K562 (cell line): ENCODE measurements at regions not wholly inside any gene's neighbourhood (a gene's known extent, or its start where the extent isn't known, plus 50 kb on each side); places are given as distances from the start of the nearest gene placed in this dataset.

ENCODE experiments used
- ATAC-seq: fragments of 200-7000 bp; cut with Tn5 transposase; 3 replicates; pipeline ENCODE4 v1.9.1; 2020; ENCODE audit warnings: moderate library complexity
- BruUV-seq: library from RNA; stranded (reverse); fragments of 400-500 nt; replicated peaks from 2 replicates; lab custom pipeline; 2021; lab: Mats Ljungman, UMichigan
- CTCF ChIA-PET: fragments of 300-600 bp; formaldehyde crosslinking; extraction: SDS; loops from one replicate; lab custom pipeline; 2021; ENCODE audit warnings: low intra/inter-chr PET ratio; lab: Yijun Ruan, JAX
- POLR2A ChIA-PET: fragments of 300-600, 350-650 bp; sonication (Branson Sonifier 250); formaldehyde crosslinking; extraction: SDS; loops from one replicate; lab custom pipeline; 2021; ENCODE audit warnings: antibody characterized with exemption, inconsistent platforms; lab: Yijun Ruan, JAX
- DNase-seq, 4 experiments: peaks; one replicate each; pipeline versions ENCODE4 v3.0.0 to v3.0.0-alpha.2; 2011 to 2018; ENCODE audit warnings: low spot score in 3 of 4, mixed read lengths in 3 of 4; ENCODE audit errors: extremely low read depth in 1 of 4
- FAIRE-seq: peaks from 2 replicates; lab custom pipeline; 2011; peaks lifted over from hg19 to GRCh38; lab: Jason Lieb, UNC
- H2AFZ ChIP-seq: 2 replicates; pipeline ENCODE4 v1.6.0; 2011; ENCODE audit warnings: low read depth, low read length, control low read depth, inconsistent platforms
- H3K27ac ChIP-seq: fragments of 200-600 bp; 3 replicates; pipeline ENCODE4 v1.8.0; 2011; ENCODE audit warnings: low read depth, mild to moderate bottlenecking, control low read depth, inconsistent platforms, low read length, moderate library complexity, mixed read lengths; ENCODE audit errors: extremely low read depth
- H3K27me3 ChIP-seq, 2 experiments: fragments of 300-600 bp in 1 of 2; 2 replicates in 1 of 2; 3 replicates in 1 of 2; pipeline versions ENCODE4 v1.6.0 to v1.8.0; 2011; ENCODE audit warnings: inconsistent platforms in 2 of 2, low read length in 2 of 2, mild to moderate bottlenecking in 1 of 2, mixed read lengths in 1 of 2, moderate library complexity in 1 of 2; ENCODE audit not compliant: control insufficient read depth in 2 of 2, insufficient read depth in 2 of 2
- H3K36me3 ChIP-seq: fragments of 300-600 bp; 3 replicates; pipeline ENCODE4 v1.8.0; 2011; ENCODE audit warnings: mild to moderate bottlenecking, low read length, inconsistent platforms; ENCODE audit not compliant: control insufficient read depth, insufficient read depth
- H3K4me1 ChIP-seq, 2 experiments: fragments of 200-600 bp in 1 of 2; replicated peaks in 1 of 2; 2 replicates in 1 of 2; 3 replicates in 1 of 2; pipeline versions ENCODE4 v1.5.1 to v1.8.0; 2011; ENCODE audit warnings: inconsistent platforms in 2 of 2, low read length in 2 of 2, mild to moderate bottlenecking in 1 of 2, mixed read lengths in 1 of 2, moderate library complexity in 1 of 2; ENCODE audit not compliant: control insufficient read depth in 2 of 2, insufficient read depth in 2 of 2
- H3K4me2 ChIP-seq: 2 replicates; pipeline ENCODE4 v1.6.1; 2011; ENCODE audit warnings: low read length, control low read depth, inconsistent platforms, mixed read lengths; ENCODE audit not compliant: insufficient read depth
- H3K4me3 ChIP-seq: fragments of 200-600 bp; sonication (generic), shearing (Covaris generic); 2 replicates; pipeline ENCODE4 v1.5.1; 2016; ENCODE audit warnings: control low read depth, inconsistent platforms
- H3K79me2 ChIP-seq: fragments of 200-600 bp; 3 replicates; pipeline ENCODE4 v1.8.0; 2011; ENCODE audit warnings: low read length, inconsistent platforms; ENCODE audit not compliant: control insufficient read depth, insufficient read depth
- H3K9ac ChIP-seq, 2 experiments: 2 replicates each; pipeline versions ENCODE4 v1.6.0 to v1.6.1; 2011; ENCODE audit warnings: low read depth in 2 of 2, low read length in 2 of 2, control low read depth in 1 of 2, inconsistent platforms in 1 of 2, mild to moderate bottlenecking in 1 of 2, mixed read lengths in 1 of 2; ENCODE audit not compliant: insufficient read depth in 1 of 2
- H3K9me1 ChIP-seq: one replicate; pipeline ENCODE4 v1.6.0; 2011; ENCODE audit warnings: inconsistent platforms, mild to moderate bottlenecking, low read length, moderate library complexity; ENCODE audit not compliant: control insufficient read depth, insufficient read depth
- H3K9me3 ChIP-seq: replicated peaks from 2 replicates; pipeline ENCODE4 v1.5.1; 2011; ENCODE audit warnings: low read depth, low read length, inconsistent platforms; ENCODE audit not compliant: control insufficient read depth, insufficient read depth
- H4K20me1 ChIP-seq: replicated peaks from 2 replicates; pipeline ENCODE4 v1.6.1; 2011; ENCODE audit warnings: low read length, inconsistent platforms, mixed read lengths; ENCODE audit not compliant: control insufficient read depth, insufficient read depth
- BMI1 ChIP-seq: fragments of 150-350 bp; IDR thresholded peaks from 2 replicates; pipeline ENCODE4 v1.6.1; 2014; ENCODE audit warnings: low read length
- BRF2 ChIP-seq: IDR thresholded peaks from 3 replicates; pipeline ENCODE4 v1.6.1; 2011; ENCODE audit warnings: borderline replicate concordance, mild to moderate bottlenecking; ENCODE audit not compliant: insufficient read length, insufficient read depth
- CBX2 ChIP-seq: fragments of 200-600 bp; sonication (generic); IDR thresholded peaks from one replicate; pipeline ENCODE4 v1.6.1; 2012; ENCODE audit warnings: mild to moderate bottlenecking, low read length, inconsistent platforms; ENCODE audit not compliant: insufficient read depth, poor library complexity, severe bottlenecking
- CEBPG ChIP-seq, 3 experiments: fragments of 200-800 bp in 1 of 3; sonication (Bioruptor generic) in 1 of 3; sonication (generic) in 1 of 3; formaldehyde crosslinking in 1 of 3; IDR thresholded peaks in 2 of 3; conservative IDR thresholded peaks in 1 of 3; 2 replicates each; pipeline versions ENCODE4 v1.6.1 to v1.8.0; 2016 to 2022; ENCODE audit warnings: missing compliant biosample characterization in 2 of 3, missing genetic modification characterization in 2 of 3, mild to moderate bottlenecking in 1 of 3, missing genetic modification reagents in 1 of 3
- CSDE1 ChIP-seq, 2 experiments: fragments of 450-650 bp; IDR thresholded peaks; 2 replicates each; pipeline ENCODE4 v1.6.1; 2016; ENCODE audit warnings: mild to moderate bottlenecking in 1 of 2
- DEAF1 ChIP-seq: fragments of 450-650 bp; formaldehyde crosslinking; IDR thresholded peaks from 2 replicates; pipeline ENCODE4 v1.4.0; 2020; ENCODE audit warnings: mild to moderate bottlenecking, moderate library complexity
- ELF2 ChIP-seq: fragments of 250-450 bp; sonication (Bioruptor Pico); IDR thresholded peaks from 2 replicates; pipeline ENCODE4 v1.5.0; 2021; ENCODE audit warnings: mild to moderate bottlenecking
- LARP7 ChIP-seq: fragments of 450-650 bp; IDR thresholded peaks from 2 replicates; pipeline ENCODE4 v1.6.1; 2016
- MEF2D ChIP-seq: conservative IDR thresholded peaks from 2 replicates; pipeline ENCODE4 v1.6.1; 2016; ENCODE audit warnings: low read depth, missing genetic modification characterization, missing compliant biosample characterization
- RBBP5 ChIP-seq: fragments of 200-600 bp; sonication (generic); IDR thresholded peaks from 2 replicates; pipeline ENCODE4 v1.6.1; 2012; ENCODE audit warnings: borderline replicate concordance, mild to moderate bottlenecking, low read length, control low read depth, inconsistent platforms; ENCODE audit not compliant: insufficient read depth, poor library complexity, severe bottlenecking
- ZBTB9 ChIP-seq: fragments of 450-650 bp; formaldehyde crosslinking; IDR thresholded peaks from 2 replicates; pipeline ENCODE4 v1.4.0; 2020; ENCODE audit warnings: mild to moderate bottlenecking, moderate library complexity
- ZNF311 ChIP-seq: fragments of 250-450 bp; sonication (Bioruptor Pico); IDR thresholded peaks from 2 replicates; pipeline ENCODE4 v1.4.0; 2020; ENCODE audit warnings: mild to moderate bottlenecking, moderate library complexity
- ZNF395 ChIP-seq: fragments of 200-800 bp; sonication (Bioruptor generic); IDR thresholded peaks from 2 replicates; pipeline ENCODE4 v1.6.1; 2017; ENCODE audit warnings: missing genetic modification characterization, missing compliant biosample characterization
- ZNF668 ChIP-seq: fragments of 250-450 bp; sonication (Bioruptor Pico); IDR thresholded peaks from 2 replicates; pipeline ENCODE4 v1.8.0; 2022; ENCODE audit warnings: mild to moderate bottlenecking, inconsistent platforms
- ZNF699 ChIP-seq: fragments of 250-450 bp; sonication (Bioruptor Pico); IDR thresholded peaks from 2 replicates; pipeline ENCODE4 v1.8.0; 2021; ENCODE audit warnings: mild to moderate bottlenecking, moderate library complexity; ENCODE audit not compliant: insufficient replicate concordance
- WGBS: fragments of 100-300 bp; shearing (Covaris generic); methylation state at CpG from one replicate; pipeline ENCODE4 v1.1.6; 2016; ENCODE audit warnings: low coverage, mixed read lengths; ENCODE audit not compliant: insufficient coverage; ENCODE audit errors: missing lambda C conversion rate; 5-methylcytosine and 5-hydroxymethylcytosine counted together
- in situ Hi-C: fragments of 300-500 bp; cut with MboI; formaldehyde crosslinking; loops from 4 replicates; pipeline ENCODE4 v1.15.0; 2018; ENCODE audit warnings: inconsistent platforms, mixed read lengths
- intact Hi-C: fragments of 100-400 bp; cut with micrococcal nuclease; formaldehyde crosslinking; loops from 2 replicates; pipeline ENCODE4 v1.14.2; 2022

- ChIA-PET CTCF (no interaction called here), POLR2A (no interaction called here)
- intact Hi-C loops, result no loop called here
- H2AFZ ChIP-seq, result no peak overlapping the region
- H3K27ac ChIP-seq, result no peak overlapping the region
- no peak for FAIRE-seq
- H3K9ac ChIP-seq, result no peak overlapping the region
- no peaks in the 10 kb centered on the region for H3K36me3 ChIP-seq
- peaks cover 4% of the 10 kb centered on the region; the same call in 1 of the 2 replicates for H4K20me1 ChIP-seq
- peaks cover 5 to 11% of the 10 kb centered on the region in 2 experiments; a peak in 3 of 5 replicates for H3K27me3 ChIP-seq
- in situ Hi-C loops, result no loop called here
- H3K4me2 ChIP-seq, result no peak overlapping the region
- no peaks in the 10 kb centered on the region for H3K4me1 ChIP-seq
- TF ChIP-seq DEAF1 (CRISPR knock-in tag) (no peak), CSDE1 (IDR thresholded peaks at IDR 0.05) (no peak), BMI1 (no peak), BRF2 (no peak), ZNF699 (no peak), ZNF311 (no peak), CBX2 (no peak), CEBPG (CRISPR knock-in tag; IDR thresholded peaks at IDR 0.05) (no peak), CEBPG (tag; conservative IDR thresholded peaks at IDR 0.05 in 1 of 2, IDR thresholded peaks at IDR 0.05 in 1 of 2) (no peak), ZBTB9 (CRISPR knock-in tag) (no peak), ZNF395 (CRISPR knock-in tag) (no peak), ELF2 (CRISPR knock-in tag) (no peak), ZNF668 (CRISPR knock-in tag) (no peak), MEF2D (no peak), LARP7 (no peak), RBBP5 (no peak)
- TF ChIP-seq, all 486 proteins: peak for 0
- no TSS peak for BruUV-seq
- DNase-seq (no peak), ATAC-seq (no peak; the same call in 2 of the 3 replicates)
- WGBS, result 2% methylated on average over 4 of the region's 4 CpGs
- Histone ChIP-seq H3K9me1 (no peaks in the 10 kb centered on the region), H3K9me3 (no peaks in the 10 kb centered on the region), H3K79me2 (no peaks in the 10 kb centered on the region), H3K4me3 (no peak overlapping the region)
Observed at GRCh38 chr1:29469457-29469856, 233.1 kb downstream of the PTPRU start.
